ENCODE measurements at regions not wholly inside any gene's neighbourhood (a gene's known extent, or its start where the extent isn't known, plus 50 kb on each side); places are given as distances from the start of the nearest gene placed in this dataset.

DNA sequence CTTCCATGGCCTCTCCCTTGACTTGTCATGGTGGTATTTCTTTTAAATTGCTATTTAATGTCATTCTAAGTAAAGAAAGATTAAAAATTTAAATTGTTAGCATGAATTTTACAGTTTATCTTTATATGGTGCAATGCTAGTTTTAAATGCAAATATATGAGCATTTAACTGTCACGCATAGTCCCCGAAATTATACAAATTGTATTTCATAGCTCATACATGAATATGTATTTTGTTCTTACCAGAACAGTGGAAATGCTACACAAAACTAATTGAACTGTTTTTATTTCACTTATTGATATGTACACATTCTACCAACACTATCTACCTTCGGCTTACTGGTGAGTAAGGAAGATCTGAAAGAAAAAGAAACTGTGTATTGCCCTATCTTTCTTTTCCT lies 125.8 kb downstream of the CARTPT start:
- TF ChIP-seq, protein P1, sequence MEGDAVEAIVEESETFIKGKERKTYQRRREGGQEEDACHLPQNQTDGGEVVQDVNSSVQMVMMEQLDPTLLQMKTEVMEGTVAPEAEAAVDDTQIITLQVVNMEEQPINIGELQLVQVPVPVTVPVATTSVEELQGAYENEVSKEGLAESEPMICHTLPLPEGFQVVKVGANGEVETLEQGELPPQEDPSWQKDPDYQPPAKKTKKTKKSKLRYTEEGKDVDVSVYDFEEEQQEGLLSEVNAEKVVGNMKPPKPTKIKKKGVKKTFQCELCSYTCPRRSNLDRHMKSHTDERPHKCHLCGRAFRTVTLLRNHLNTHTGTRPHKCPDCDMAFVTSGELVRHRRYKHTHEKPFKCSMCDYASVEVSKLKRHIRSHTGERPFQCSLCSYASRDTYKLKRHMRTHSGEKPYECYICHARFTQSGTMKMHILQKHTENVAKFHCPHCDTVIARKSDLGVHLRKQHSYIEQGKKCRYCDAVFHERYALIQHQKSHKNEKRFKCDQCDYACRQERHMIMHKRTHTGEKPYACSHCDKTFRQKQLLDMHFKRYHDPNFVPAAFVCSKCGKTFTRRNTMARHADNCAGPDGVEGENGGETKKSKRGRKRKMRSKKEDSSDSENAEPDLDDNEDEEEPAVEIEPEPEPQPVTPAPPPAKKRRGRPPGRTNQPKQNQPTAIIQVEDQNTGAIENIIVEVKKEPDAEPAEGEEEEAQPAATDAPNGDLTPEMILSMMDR (conservative IDR thresholded peaks at IDR 0.05; ENCODE audit: low read depth, low read length) = no peak
- TF ChIP-seq, protein P2, sequence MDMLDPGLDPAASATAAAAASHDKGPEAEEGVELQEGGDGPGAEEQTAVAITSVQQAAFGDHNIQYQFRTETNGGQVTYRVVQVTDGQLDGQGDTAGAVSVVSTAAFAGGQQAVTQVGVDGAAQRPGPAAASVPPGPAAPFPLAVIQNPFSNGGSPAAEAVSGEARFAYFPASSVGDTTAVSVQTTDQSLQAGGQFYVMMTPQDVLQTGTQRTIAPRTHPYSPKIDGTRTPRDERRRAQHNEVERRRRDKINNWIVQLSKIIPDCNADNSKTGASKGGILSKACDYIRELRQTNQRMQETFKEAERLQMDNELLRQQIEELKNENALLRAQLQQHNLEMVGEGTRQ (IDR thresholded peaks at IDR 0.05; ENCODE audit: low read depth, low read length) = no peak
- TF ChIP-seq SMC3 (IDR thresholded peaks at IDR 0.05; ENCODE audit: low read depth, low read length) (no peak), MAFK (IDR thresholded peaks at IDR 0.05; ENCODE audit: low read depth, low read length) (no peak)

All from IMR-90 (cell line).